PC-9 (cell line): ENCODE measurements at regions not wholly inside any gene's neighbourhood (a gene's known extent, or its start where the extent isn't known, plus 50 kb on each side); places are given as distances from the start of the nearest gene placed in this dataset.

ENCODE experiments used
- CTCF ChIP-seq: fragments of 200-600 bp; sonication (generic); conservative IDR thresholded peaks from 2 replicates; pipeline ENCODE4 v1.6.1; 2017; ENCODE audit warnings: mixed run types, antibody characterized with exemption, mild to moderate bottlenecking, moderate library complexity
- EZH2 ChIP-seq: fragments of 200-600 bp; sonication (generic); IDR thresholded peaks from 2 replicates; pipeline ENCODE4 v1.8.0; 2017; ENCODE audit warnings: antibody characterized with exemption, low read depth

GRCh38 chr18:30359521-30359920 lies 683.0 kb downstream of the DSC3 start:
- no peak for TF ChIP-seq EZH2
- no peak for TF ChIP-seq CTCF
